BE2C (cell line): ENCODE measurements at regions not wholly inside any gene's neighbourhood (a gene's known extent, or its start where the extent isn't known, plus 50 kb on each side); places are given as distances from the start of the nearest gene placed in this dataset.

Experiments
- DNase-seq: peaks from one replicate; pipeline ENCODE4 v3.0.0-alpha.2; 2020
- H3K27me3 ChIP-seq: fragments of 250-450 bp; sonication (Bioruptor Pico); 2 replicates; pipeline ENCODE4 v1.5.1; 2020; ENCODE audit warnings: mild to moderate bottlenecking
- H3K36me3 ChIP-seq: fragments of 250-450 bp; sonication (Bioruptor Pico); 2 replicates; pipeline ENCODE4 v1.5.1; 2020; ENCODE audit warnings: mild to moderate bottlenecking
- H3K4me1 ChIP-seq: fragments of 250-450 bp; sonication (Bioruptor Pico); 2 replicates; pipeline ENCODE4 v1.5.1; 2020
- H3K4me3 ChIP-seq: 2 replicates; pipeline ENCODE4 v1.5.1; 2011; ENCODE audit warnings: low read depth, low read length
- H3K9me3 ChIP-seq: fragments of 250-450 bp; sonication (Bioruptor Pico); 2 replicates; pipeline ENCODE4 v1.5.1; 2020
- TF ChIP-seq, protein P1 (sequence below): IDR thresholded peaks from 2 replicates; pipeline ENCODE4 v1.5.1; 2012; ENCODE audit warnings: mild to moderate bottlenecking, low read depth, low read length

DNA sequence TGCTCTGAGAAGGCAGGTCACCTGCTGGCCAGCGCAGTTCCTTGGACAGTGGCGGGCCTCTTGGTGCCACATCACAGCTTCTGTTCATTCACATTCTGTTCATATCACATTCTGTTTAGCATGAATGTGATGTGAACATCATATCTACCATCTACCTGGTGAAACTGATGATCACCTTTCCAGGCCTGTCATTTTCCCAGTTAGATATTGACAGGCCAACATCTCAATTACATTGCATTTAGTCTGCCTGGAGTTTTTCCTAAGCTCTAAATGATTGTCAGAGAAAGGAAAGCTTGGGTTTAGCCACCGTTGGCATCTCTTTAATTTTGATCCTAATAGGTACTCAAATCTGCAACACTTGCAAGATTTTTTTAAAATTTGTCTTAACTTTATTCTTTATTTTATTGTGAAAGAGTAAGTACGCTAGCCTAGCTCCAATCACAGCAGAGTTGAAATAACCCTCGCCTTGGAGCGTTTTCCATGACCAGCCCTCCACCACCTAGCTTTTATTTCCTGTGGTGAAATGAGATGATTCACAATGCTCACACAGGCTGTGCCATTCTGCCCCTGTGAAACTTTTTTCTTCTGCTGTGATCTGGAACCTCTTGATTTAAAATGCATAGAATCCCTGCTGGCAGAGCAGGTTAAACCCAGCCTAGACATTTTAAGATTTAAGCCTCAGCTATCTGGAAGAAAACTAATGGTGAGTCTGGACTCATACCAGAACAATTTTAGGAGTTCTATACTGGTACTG lies 225.0 kb downstream of the ESM1 start:
- TF ChIP-seq, protein P1, sequence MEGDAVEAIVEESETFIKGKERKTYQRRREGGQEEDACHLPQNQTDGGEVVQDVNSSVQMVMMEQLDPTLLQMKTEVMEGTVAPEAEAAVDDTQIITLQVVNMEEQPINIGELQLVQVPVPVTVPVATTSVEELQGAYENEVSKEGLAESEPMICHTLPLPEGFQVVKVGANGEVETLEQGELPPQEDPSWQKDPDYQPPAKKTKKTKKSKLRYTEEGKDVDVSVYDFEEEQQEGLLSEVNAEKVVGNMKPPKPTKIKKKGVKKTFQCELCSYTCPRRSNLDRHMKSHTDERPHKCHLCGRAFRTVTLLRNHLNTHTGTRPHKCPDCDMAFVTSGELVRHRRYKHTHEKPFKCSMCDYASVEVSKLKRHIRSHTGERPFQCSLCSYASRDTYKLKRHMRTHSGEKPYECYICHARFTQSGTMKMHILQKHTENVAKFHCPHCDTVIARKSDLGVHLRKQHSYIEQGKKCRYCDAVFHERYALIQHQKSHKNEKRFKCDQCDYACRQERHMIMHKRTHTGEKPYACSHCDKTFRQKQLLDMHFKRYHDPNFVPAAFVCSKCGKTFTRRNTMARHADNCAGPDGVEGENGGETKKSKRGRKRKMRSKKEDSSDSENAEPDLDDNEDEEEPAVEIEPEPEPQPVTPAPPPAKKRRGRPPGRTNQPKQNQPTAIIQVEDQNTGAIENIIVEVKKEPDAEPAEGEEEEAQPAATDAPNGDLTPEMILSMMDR, result no peak
- no peak for DNase-seq
- no peak overlapping the region for H3K4me3 ChIP-seq

DNA sequence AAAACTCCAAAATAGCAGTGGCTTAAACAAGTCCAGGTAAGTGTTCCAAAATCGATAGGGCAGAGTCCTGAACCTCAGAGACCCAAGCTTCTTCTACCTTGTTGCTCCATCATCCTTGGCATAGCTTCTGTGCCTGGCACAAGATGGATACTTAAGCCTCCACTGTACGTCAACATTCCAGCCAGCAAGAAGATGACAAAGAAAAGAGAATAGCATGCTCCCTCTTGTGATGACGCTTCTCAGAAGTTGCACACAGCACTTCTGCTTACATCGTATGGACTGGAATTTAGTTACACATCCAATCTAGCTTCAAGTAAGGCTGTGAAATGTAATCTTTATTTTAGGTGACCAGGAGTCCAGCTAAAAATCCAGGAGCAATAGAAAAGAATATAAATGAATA lies 227.4 kb downstream of the ESM1 start:
- no peak overlapping the region for H3K4me3 ChIP-seq
- DNase-seq, result no peak
- no peaks in the 10 kb centered on the region for H3K9me3 ChIP-seq
- TF ChIP-seq, protein P1, result no peak
- H3K27me3 ChIP-seq, result no peaks in the 10 kb centered on the region
- H3K36me3 ChIP-seq, result no peaks in the 10 kb centered on the region
- no peaks in the 10 kb centered on the region for H3K4me1 ChIP-seq

More for the DNA sequence above, 225.0 kb downstream of the ESM1 start:
- Histone ChIP-seq H3K4me1 (no peaks in the 10 kb centered on the region), H3K27me3 (no peaks in the 10 kb centered on the region), H3K9me3 (no peaks in the 10 kb centered on the region), H3K36me3 (no peaks in the 10 kb centered on the region)

DNA sequence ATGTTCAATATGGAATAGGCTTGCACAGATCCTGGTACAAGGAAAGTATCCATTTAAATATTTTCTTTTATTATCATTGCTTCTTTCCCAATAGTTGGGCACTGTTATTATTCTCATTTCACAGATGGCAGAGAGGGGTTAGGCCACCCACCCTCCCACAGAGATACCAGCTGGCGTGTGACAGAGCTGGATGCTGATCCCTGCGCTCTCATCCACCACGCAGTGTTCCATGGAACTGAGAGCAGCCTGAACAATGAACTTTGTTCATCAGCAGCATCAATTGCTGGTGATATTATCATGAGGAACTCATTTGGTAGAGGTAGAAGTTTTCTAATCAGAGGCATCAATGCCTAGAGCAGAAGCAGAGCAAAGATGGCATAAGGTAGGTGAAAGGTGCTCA lies 227.9 kb downstream of the ESM1 start:
- no peak for DNase-seq

DNA sequence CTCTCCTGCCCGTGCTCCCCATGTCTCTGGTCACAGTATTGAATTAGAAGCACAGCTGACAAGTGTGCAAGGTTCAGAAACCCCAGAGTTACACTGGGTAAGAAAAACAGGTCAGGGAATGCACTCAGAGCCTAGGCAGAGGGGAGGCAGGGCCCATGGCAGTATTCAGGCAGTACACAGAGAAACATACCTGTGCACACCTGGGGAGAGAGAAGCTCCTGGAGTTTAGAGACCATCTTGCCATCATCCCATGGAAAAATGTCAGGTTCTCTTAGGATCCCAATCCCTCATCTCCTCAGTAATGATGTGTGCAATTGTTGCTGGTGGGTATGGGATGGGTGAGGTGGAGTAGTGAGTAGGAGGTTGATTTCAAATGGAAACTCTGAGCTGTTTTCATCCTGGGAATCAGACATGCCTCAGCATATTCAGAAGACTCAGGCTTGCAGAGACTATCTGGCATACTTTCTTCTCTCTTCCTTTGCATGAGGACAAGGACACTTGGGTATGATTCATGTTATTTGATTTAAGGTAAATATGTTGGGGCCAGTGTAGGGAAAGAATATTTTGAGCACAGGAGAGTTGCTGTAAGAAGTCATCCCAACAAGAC lies 228.5 kb downstream of the ESM1 start:
- no peaks in the 10 kb centered on the region for H3K9me3 ChIP-seq
- no peaks in the 10 kb centered on the region for H3K36me3 ChIP-seq
- no peak for DNase-seq
- no peaks in the 10 kb centered on the region for H3K27me3 ChIP-seq
- no peak overlapping the region for H3K4me3 ChIP-seq
- TF ChIP-seq, protein P1, result no peak
- H3K4me1 ChIP-seq, result no peaks in the 10 kb centered on the region

More for the DNA sequence above, 227.9 kb downstream of the ESM1 start:
- H3K36me3 ChIP-seq, result no peaks in the 10 kb centered on the region
- no peaks in the 10 kb centered on the region for H3K4me1 ChIP-seq
- TF ChIP-seq, protein P1, result no peak
- H3K27me3 ChIP-seq, result no peaks in the 10 kb centered on the region
- H3K9me3 ChIP-seq, result no peaks in the 10 kb centered on the region
- H3K4me3 ChIP-seq, result no peak overlapping the region

DNA sequence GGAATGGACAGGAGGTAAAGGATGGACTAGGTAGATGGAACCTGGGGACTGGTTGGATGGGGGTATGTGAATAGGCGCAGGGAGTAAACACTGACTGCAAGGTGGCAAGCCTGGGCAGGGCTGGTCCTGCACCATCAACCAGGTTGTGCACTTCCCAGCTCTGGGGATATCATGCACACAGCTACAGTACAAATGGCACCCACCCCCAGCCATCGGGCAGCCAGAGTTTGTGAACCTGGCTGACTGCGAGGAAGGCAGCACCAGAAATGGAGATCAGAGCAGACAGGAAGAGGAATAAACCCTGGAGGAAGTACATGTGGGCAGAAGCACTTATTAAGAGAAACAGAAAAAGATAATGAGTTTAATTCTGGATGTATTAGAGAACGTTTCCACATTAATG lies 229.1 kb downstream of the ESM1 start:
- Histone ChIP-seq H3K9me3 (no peaks in the 10 kb centered on the region), H3K4me1 (no peaks in the 10 kb centered on the region), H3K27me3 (no peaks in the 10 kb centered on the region), H3K36me3 (no peaks in the 10 kb centered on the region), H3K4me3 (no peak overlapping the region)
- TF ChIP-seq, protein P1, result no peak
- no peak for DNase-seq

DNA sequence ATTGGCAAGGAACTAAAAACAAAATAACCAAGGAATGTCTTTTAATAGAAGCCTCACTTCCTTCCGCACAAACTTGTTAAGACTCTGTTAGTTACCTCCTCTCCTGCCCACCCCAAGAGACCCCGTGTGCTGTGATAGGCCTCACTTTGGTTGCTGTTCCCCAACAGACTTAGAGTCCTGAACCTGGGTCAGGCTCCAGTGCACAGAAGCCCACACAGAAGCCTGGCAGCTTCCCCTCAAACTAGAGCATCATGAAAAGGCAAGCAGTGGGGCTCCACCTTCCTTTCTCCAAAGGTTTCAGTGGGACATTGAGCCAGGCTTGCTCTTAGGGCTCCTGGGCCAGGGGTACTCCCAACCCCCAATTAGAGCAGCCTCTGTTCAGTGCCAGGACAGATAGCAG lies 230.5 kb downstream of the ESM1 start:
- no peak overlapping the region for H3K4me3 ChIP-seq
- no peaks in the 10 kb centered on the region for H3K27me3 ChIP-seq
- no peaks in the 10 kb centered on the region for H3K36me3 ChIP-seq
- TF ChIP-seq, protein P1, result no peak
- no peaks in the 10 kb centered on the region for H3K4me1 ChIP-seq
- H3K9me3 ChIP-seq, result no peaks in the 10 kb centered on the region
- no peak for DNase-seq
